Fibroblast of peridontal ligament (primary cell): ENCODE measurements at regions not wholly inside any gene's neighbourhood (a gene's known extent, or its start where the extent isn't known, plus 50 kb on each side); places are given as distances from the start of the nearest gene placed in this dataset.
"Not testable (repeated sequence)": the region's sequence is repeated elsewhere in the genome, so short reads cannot be mapped to it uniquely, and the experiment has no call there.

Experiments used
- DNase-seq: peaks from one replicate; pipeline ENCODE4 v3.0.0-alpha.2; 2010; ENCODE audit errors: extremely low read depth

GRCh38 chr9:95732802-95733688, 142.4 kb upstream of the ERCC6L2 start:
- no peak for DNase-seq

GRCh38 chr9:95731876-95732275, 143.6 kb upstream of the ERCC6L2 start:
- DNase-seq = no peak

GRCh38 chr9:95729669-95730368, 145.7 kb upstream of the ERCC6L2 start:
- no peak for DNase-seq

- no peak for DNase-seq
Observed at GRCh38 chr9:95729046-95729445, 146.4 kb upstream of the ERCC6L2 start.

GRCh38 chr9:95727947-95728520, 147.5 kb upstream of the ERCC6L2 start:
- no peak for DNase-seq

- peak; percentile 80 for DNase-seq
Observed at GRCh38 chr9:95726756-95727155, 148.7 kb upstream of the ERCC6L2 start.

- DNase-seq = no peak
Observed at GRCh38 chr9:95725045-95725444, 150.4 kb upstream of the ERCC6L2 start.

- DNase-seq = no peak
Observed at GRCh38 chr9:95724253-95724991, 151.1 kb upstream of the ERCC6L2 start.

- DNase-seq = no peak
Observed at GRCh38 chr9:95722141-95722540, 153.3 kb upstream of the ERCC6L2 start.

- no peak for DNase-seq
Observed at GRCh38 chr9:95721061-95721531, 154.4 kb upstream of the ERCC6L2 start.

GRCh38 chr9:95720496-95720895, 155.0 kb upstream of the ERCC6L2 start:
- no peak for DNase-seq

- no peak for DNase-seq
Observed at GRCh38 chr9:95719354-95719753, 156.1 kb upstream of the ERCC6L2 start.

- DNase-seq = no peak
Observed at GRCh38 chr9:95718263-95718662, 157.2 kb upstream of the ERCC6L2 start.

- no peak for DNase-seq
Observed at GRCh38 chr9:95715868-95716435, 159.5 kb upstream of the ERCC6L2 start.

- DNase-seq = no peak
Observed at GRCh38 chr9:95710446-95710845, 165.0 kb upstream of the ERCC6L2 start.

GRCh38 chr9:95696701-95697100, 178.8 kb upstream of the ERCC6L2 start:
- DNase-seq = no peak

GRCh38 chr9:95691435-95691834, 174.7 kb upstream of the PTCH1 start:
- DNase-seq = no peak

GRCh38 chr9:95689669-95690068, 172.9 kb upstream of the PTCH1 start:
- no peak for DNase-seq

- no peak for DNase-seq
Observed at GRCh38 chr9:95684516-95684915, 167.7 kb upstream of the PTCH1 start.

GRCh38 chr9:95680306-95680705, 163.5 kb upstream of the PTCH1 start:
- DNase-seq = not testable (repeated sequence)

GRCh38 chr9:95679874-95680273, 163.1 kb upstream of the PTCH1 start:
- DNase-seq = no peak

GRCh38 chr9:95678759-95679158, 162.0 kb upstream of the PTCH1 start:
- no peak for DNase-seq
